Neural cell (in vitro differentiated cells): ENCODE measurements at regions not wholly inside any gene's neighbourhood (a gene's known extent, or its start where the extent isn't known, plus 50 kb on each side); places are given as distances from the start of the nearest gene placed in this dataset.
"Not testable (repeated sequence)": the region's sequence is repeated elsewhere in the genome, so short reads cannot be mapped to it uniquely, and the experiment has no call there.

Experiments
- CTCF ChIP-seq: fragments of 450-650 bp; IDR thresholded peaks from 2 replicates; pipeline ENCODE4 v1.5.1; 2014; ENCODE audit warnings: antibody characterized with exemption, mild to moderate bottlenecking, moderate library complexity; ENCODE audit not compliant: poor library complexity, severe bottlenecking
- EP300 ChIP-seq: fragments of 450-650 bp; conservative IDR thresholded peaks from 2 replicates; pipeline ENCODE4 v1.6.1; 2014; ENCODE audit warnings: antibody characterized with exemption, mild to moderate bottlenecking, moderate library complexity; ENCODE audit not compliant: poor library complexity, severe bottlenecking
- EZH2 ChIP-seq: fragments of 200-600, 300-800 bp; shearing (Covaris generic), sonication (generic); IDR thresholded peaks from 2 replicates; pipeline ENCODE4 v1.6.1; 2014; ENCODE audit warnings: antibody characterized with exemption, low read length, borderline replicate concordance, mild to moderate bottlenecking; ENCODE audit not compliant: insufficient read depth, poor library complexity, severe bottlenecking
- MXI1 ChIP-seq: fragments of 450-650 bp; conservative IDR thresholded peaks from 2 replicates; pipeline ENCODE4 v1.6.1; 2014; ENCODE audit warnings: antibody characterized with exemption, mild to moderate bottlenecking; ENCODE audit not compliant: poor library complexity, severe bottlenecking
- POLR2AphosphoS5 ChIP-seq: IDR thresholded peaks from 2 replicates; pipeline ENCODE4 v1.6.1; 2012
- REST ChIP-seq: IDR thresholded peaks from 2 replicates; pipeline ENCODE4 v1.6.1; 2012; ENCODE audit warnings: borderline replicate concordance
- TAF1 ChIP-seq: IDR thresholded peaks from 2 replicates; pipeline ENCODE4 v1.6.1; 2012; ENCODE audit warnings: low read depth

DNA sequence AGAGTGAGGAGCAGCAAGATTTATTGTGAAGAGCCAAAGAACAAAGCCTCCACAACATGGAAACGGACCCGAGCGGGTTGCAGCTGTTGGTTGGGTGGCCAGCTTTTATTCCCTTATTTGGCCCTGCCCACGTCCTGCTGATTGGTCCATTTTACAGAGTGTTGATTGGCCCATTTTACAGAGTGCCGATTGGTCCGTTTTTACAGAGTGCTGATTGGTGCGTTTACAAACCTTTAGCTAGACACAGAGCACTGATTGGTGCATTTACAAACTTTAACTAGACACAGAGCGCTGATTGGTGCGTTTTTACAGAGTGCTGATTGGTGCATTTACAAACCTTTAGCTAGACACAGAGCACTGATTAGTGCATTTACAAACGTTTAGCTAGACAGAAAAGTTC lies 592.3 kb upstream of the C16orf82 start:
- not testable (repeated sequence) for TF ChIP-seq MXI1, CTCF, REST, EZH2, EP300, POLR2AphosphoS5, TAF1
